SU-DHL-6 (cell line): ENCODE measurements at regions not wholly inside any gene's neighbourhood (a gene's known extent, or its start where the extent isn't known, plus 50 kb on each side); places are given as distances from the start of the nearest gene placed in this dataset.

Experiments used
- H2AFZ ChIP-seq: fragments of 200-600 bp; sonication (generic); 2 replicates; pipeline ENCODE4 v1.6.1; 2014; ENCODE audit warnings: low read depth, mild to moderate bottlenecking, moderate library complexity, mixed read lengths, antibody characterized with exemption, low read length; ENCODE audit not compliant: severe bottlenecking
- H3F3A ChIP-seq: fragments of 200-600 bp; shearing (Covaris generic); 2 replicates; pipeline ENCODE4 v1.6.0; 2016; ENCODE audit warnings: antibody characterized with exemption, mild to moderate bottlenecking; ENCODE audit not compliant: insufficient read depth
- H3K27ac ChIP-seq: fragments of 200-600 bp; sonication (generic); 2 replicates; pipeline ENCODE4 v1.5.1; 2016; ENCODE audit warnings: low read depth, mild to moderate bottlenecking, low read length, moderate library complexity, mixed read lengths
- H3K27me3 ChIP-seq: fragments of 200-600 bp; sonication (generic), shearing (Covaris generic); 2 replicates; pipeline ENCODE4 v1.6.0; 2014; ENCODE audit warnings: mild to moderate bottlenecking, low read length
- H3K36me3 ChIP-seq: fragments of 200-600 bp; sonication (generic); 2 replicates; pipeline ENCODE4 v1.6.1; 2014; ENCODE audit warnings: mild to moderate bottlenecking, low read length, mixed read lengths
- H3K4me2 ChIP-seq: fragments of 300-600, 200-600 bp; shearing (Covaris generic), sonication (generic); 2 replicates; pipeline ENCODE4 v1.6.0; 2014; ENCODE audit warnings: low read length, low read depth, mild to moderate bottlenecking; ENCODE audit not compliant: poor library complexity, severe bottlenecking
- H3K4me3 ChIP-seq: fragments of 200-600 bp; sonication (generic); 2 replicates; pipeline ENCODE4 v1.5.1; 2014; ENCODE audit warnings: antibody characterized with exemption, low read length, mild to moderate bottlenecking, mixed read lengths; ENCODE audit not compliant: insufficient read depth, poor library complexity, severe bottlenecking
- H3K79me2 ChIP-seq: fragments of 200-600 bp; sonication (generic); 2 replicates; pipeline ENCODE4 v1.6.1; 2014; ENCODE audit warnings: mild to moderate bottlenecking, low read length, moderate library complexity; ENCODE audit not compliant: insufficient read depth
- H3K9ac ChIP-seq: fragments of 200-600 bp; sonication (generic); 2 replicates; pipeline ENCODE4 v1.7.0; 2014; ENCODE audit warnings: mild to moderate bottlenecking, low read length
- H3K9me2 ChIP-seq: fragments of 200-600 bp; sonication (generic); replicated peaks from 2 replicates; pipeline ENCODE4 v1.6.1; 2014; ENCODE audit warnings: low read length; ENCODE audit not compliant: insufficient read depth
- H3K9me3 ChIP-seq: fragments of 200-600 bp; sonication (generic); 2 replicates; pipeline ENCODE4 v1.6.1; 2014; ENCODE audit warnings: low read length, mixed read lengths; ENCODE audit not compliant: insufficient read depth
- H4K20me1 ChIP-seq: fragments of 200-600 bp; sonication (generic); 2 replicates; pipeline ENCODE4 v1.6.1; 2014; ENCODE audit warnings: low read depth, mild to moderate bottlenecking, antibody characterized with exemption, low read length, moderate library complexity, mixed read lengths
- EZH2phosphoT487 ChIP-seq: fragments of 200-600 bp; sonication (generic), shearing (Covaris generic); conservative IDR thresholded peaks from 2 replicates; pipeline ENCODE4 v1.6.1; 2018; ENCODE audit warnings: mild to moderate bottlenecking, antibody characterized with exemption, low read length, moderate library complexity, mixed read lengths
- TF ChIP-seq, protein P1 (sequence below): fragments of 200-600 bp; sonication (generic); IDR thresholded peaks from one replicate; pipeline ENCODE4 v1.5.1; 2017; ENCODE audit warnings: antibody characterized with exemption, mild to moderate bottlenecking, low read length, moderate library complexity; ENCODE audit not compliant: insufficient read depth, poor library complexity, severe bottlenecking

- Histone ChIP-seq H3K79me2 (no peaks in the 10 kb centered on the region), H2AFZ (no peak overlapping the region), H3K9me2 (no peaks in the 10 kb centered on the region), H3K4me3 (no peak overlapping the region), H3K36me3 (no peaks in the 10 kb centered on the region), H3K9ac (no peak overlapping the region), H3K4me2 (no peak overlapping the region), H3K27ac (no peak overlapping the region), H3K9me3 (no peaks in the 10 kb centered on the region), H4K20me1 (no peaks in the 10 kb centered on the region), H3F3A (no peaks in the 10 kb centered on the region), H3K27me3 (no peaks in the 10 kb centered on the region)
- TF ChIP-seq, protein P1, sequence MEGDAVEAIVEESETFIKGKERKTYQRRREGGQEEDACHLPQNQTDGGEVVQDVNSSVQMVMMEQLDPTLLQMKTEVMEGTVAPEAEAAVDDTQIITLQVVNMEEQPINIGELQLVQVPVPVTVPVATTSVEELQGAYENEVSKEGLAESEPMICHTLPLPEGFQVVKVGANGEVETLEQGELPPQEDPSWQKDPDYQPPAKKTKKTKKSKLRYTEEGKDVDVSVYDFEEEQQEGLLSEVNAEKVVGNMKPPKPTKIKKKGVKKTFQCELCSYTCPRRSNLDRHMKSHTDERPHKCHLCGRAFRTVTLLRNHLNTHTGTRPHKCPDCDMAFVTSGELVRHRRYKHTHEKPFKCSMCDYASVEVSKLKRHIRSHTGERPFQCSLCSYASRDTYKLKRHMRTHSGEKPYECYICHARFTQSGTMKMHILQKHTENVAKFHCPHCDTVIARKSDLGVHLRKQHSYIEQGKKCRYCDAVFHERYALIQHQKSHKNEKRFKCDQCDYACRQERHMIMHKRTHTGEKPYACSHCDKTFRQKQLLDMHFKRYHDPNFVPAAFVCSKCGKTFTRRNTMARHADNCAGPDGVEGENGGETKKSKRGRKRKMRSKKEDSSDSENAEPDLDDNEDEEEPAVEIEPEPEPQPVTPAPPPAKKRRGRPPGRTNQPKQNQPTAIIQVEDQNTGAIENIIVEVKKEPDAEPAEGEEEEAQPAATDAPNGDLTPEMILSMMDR = no peak
- no peak for TF ChIP-seq EZH2phosphoT487
Measured at GRCh38 chr10:111200505-111201186, 123.8 kb downstream of the ADRA2A start.

DNA sequence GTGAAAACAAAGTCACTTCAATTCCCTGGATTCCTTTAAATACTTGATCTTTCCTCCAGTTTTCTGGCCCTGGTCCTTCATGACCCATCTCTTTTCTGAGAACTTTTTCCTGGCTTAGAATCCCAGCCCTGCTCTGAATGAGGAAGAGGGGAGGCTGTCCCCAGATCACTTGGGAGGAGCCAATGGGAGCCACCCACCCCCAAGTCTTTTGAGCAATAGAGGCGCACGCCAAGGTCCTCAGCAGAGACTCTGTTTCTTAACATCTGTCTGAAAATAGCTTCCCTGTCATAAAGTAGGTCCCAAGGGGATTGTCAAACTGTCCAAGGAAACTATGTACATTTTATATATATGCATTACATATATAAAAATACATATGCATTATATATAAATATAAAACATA lies 126.8 kb downstream of the ADRA2A start:
- no peak for TF ChIP-seq EZH2phosphoT487
- TF ChIP-seq, protein P1 = no peak
- Histone ChIP-seq H3K79me2 (no peaks in the 10 kb centered on the region), H3K9ac (no peak overlapping the region), H3K27ac (no peak overlapping the region), H3K27me3 (no peaks in the 10 kb centered on the region), H3F3A (no peaks in the 10 kb centered on the region), H3K9me3 (no peaks in the 10 kb centered on the region), H3K4me2 (no peak overlapping the region), H4K20me1 (no peaks in the 10 kb centered on the region), H3K9me2 (no peaks in the 10 kb centered on the region), H3K36me3 (no peaks in the 10 kb centered on the region), H3K4me3 (no peak overlapping the region), H2AFZ (no peak overlapping the region)

- Histone ChIP-seq H3K79me2 (no peaks in the 10 kb centered on the region), H3K9me2 (no peaks in the 10 kb centered on the region), H4K20me1 (no peaks in the 10 kb centered on the region), H3K27ac (no peak overlapping the region), H2AFZ (no peak overlapping the region), H3K9ac (no peak overlapping the region), H3K4me3 (no peak overlapping the region), H3K36me3 (no peaks in the 10 kb centered on the region), H3K9me3 (no peaks in the 10 kb centered on the region), H3F3A (no peaks in the 10 kb centered on the region), H3K4me2 (no peak overlapping the region), H3K27me3 (no peaks in the 10 kb centered on the region)
- TF ChIP-seq, protein P1 = no peak
- no peak for TF ChIP-seq EZH2phosphoT487
Measured at GRCh38 chr10:111204838-111205237, 128.0 kb downstream of the ADRA2A start.
